Hematopoietic multipotent progenitor cell treated with erythropoietin and hydrocortisone succinate and interleukin-3 and kit ligand, for 6 days (in vitro differentiated cells): ENCODE measurements at regions not wholly inside any gene's neighbourhood (a gene's known extent, or its start where the extent isn't known, plus 50 kb on each side); places are given as distances from the start of the nearest gene placed in this dataset.
"Not testable (repeated sequence)": the region's sequence is repeated elsewhere in the genome, so short reads cannot be mapped to it uniquely, and the experiment has no call there.

Source experiments
- DNase-seq: peaks from one replicate; pipeline ENCODE4 v3.0.0-alpha.2; 2015

GRCh38 chr12:80045594-80045993 is 53.7 kb upstream of the OTOGL start:
- DNase-seq, result no peak

DNA sequence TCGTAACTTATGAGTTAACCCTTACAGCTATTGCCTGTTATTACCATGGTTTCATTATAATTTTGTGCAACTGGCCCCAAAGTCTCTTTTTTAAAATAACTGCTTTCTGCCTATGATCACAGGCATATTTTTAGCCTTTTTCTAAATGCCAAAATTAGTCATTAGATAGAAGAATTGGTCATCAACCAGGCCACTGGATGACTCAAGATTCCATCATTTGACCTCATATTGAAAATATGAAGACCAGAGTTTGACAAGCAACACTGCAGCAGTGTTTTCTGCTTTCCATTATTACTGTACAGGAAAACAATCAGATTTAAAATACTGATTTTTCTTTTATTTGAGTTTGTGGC is 54.7 kb upstream of the OTOGL start:
- DNase-seq, result no peak

DNA sequence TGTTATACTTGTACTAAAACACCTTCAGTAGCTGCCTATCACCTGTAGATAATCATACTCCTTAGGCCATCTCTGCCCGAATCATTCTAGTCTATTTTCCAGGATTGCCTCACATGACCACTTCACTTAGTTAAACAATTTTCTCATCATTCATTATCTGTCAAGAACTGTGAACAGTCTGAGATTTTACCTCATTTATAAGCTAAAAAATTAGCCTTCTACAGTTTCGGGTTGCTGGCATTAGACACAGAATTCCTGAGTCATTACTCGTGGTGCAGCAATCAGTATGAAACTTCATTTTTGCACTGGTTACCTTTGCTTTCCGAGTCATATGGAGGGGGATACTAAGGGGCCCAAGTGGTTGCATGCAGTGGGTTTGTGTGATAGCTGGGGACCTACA is 57.6 kb upstream of the OTOGL start:
- DNase-seq, result no peak

GRCh38 chr12:80041071-80041470 is 58.3 kb upstream of the OTOGL start:
- DNase-seq, result no peak

GRCh38 chr12:80040075-80040738 is 59.1 kb upstream of the OTOGL start:
- no peak for DNase-seq

GRCh38 chr12:80038062-80038560 is 61.2 kb upstream of the OTOGL start:
- no peak for DNase-seq

GRCh38 chr12:80033448-80033847 is 65.9 kb upstream of the OTOGL start:
- DNase-seq, result no peak

- no peak for DNase-seq
These were observed 66.4 kb upstream of the OTOGL start for GRCh38 chr12:80032946-80033345.

DNA sequence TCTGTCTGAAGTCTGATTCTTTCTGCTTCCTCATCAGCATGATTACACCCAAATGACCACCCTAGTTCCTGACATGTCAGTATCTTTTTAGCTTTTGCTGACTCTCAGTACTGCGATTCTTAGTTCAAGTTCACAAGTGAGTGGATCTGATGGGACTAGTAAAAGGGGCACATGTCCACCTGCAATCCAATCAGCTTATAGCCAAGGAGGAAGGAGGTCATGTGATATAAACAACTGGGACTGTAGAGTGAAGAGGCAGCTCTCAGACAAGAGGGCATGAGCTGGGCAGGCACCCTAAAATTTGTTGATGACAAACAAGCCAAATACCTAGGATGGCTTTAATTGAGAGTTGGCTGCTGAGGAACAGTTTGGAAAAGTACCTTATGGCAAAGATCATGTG is 68.1 kb upstream of the OTOGL start:
- DNase-seq, result no peak

DNA sequence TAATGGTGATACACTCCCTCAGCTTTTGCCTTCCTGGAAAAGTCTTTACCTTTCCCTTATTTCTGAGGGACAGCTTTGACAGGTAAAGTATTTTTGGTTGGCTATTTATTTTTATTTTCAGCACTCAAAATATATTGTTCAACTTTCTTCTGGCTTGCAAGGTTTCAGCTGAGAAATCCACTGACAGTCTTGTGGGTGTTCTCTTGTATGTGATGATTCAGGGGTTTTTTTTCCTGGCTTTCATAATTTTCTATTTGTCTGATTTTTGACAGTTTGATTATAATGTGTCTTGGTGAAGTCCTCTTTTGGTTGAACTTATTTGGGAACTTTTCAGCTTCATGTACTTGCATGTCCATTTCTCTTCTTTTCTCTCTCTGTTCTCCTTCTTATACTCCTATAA is 73.7 kb upstream of the OTOGL start:
- no peak for DNase-seq

GRCh38 chr12:80019691-80020090 is 79.6 kb upstream of the OTOGL start:
- no peak for DNase-seq

DNA sequence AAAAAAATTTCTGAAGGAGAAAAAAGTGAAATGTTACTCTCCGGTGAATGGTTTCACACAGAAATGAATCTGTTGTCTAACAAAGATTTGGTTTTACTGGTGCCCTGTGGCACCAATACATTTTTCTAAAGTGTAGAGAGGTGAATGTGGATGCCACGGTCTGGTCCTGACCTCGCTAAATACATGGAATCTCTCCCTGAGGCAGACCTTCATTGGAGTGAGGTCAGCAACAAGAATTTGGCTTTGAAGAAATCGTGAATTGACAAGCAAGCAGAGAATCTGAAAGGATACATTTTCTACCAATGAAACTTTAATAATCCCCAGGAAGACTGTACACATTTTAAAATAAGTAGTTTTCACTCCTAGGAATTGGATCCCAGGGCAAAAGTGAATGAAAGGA is 81.2 kb upstream of the OTOGL start:
- no peak for DNase-seq

DNA sequence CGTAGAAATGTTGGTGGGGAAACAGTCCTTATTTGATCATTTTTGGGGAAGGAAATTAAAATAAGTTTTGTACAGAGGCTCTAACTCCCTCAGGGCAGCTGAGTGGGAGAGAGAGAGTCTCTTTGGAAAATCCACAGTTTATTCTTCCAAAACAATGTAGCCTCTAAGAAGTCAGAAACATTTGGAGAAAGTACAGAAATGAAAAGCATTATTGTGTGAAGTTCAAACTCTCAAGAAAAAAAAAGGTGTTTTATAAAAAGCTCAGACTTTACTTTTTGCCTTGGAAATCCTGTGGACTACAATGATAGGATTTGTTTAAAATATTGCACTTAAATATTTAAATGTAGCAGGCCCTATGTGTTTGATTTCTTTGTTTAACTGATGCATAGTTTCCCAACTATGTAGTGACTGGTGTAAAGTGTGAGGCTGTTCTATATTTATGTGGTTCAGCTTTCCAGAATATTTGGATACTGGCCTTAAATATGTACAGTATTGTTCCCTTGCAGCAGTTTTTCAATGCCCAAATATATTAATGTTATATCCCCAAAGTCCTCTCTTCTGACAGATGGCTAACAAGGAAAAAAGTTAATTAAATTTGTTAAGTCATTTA is 82.0 kb upstream of the OTOGL start:
- DNase-seq, result no peak

- DNase-seq, result no peak
These were observed 81.8 kb upstream of the PPP1R12A start for GRCh38 chr12:80016684-80017083.

- DNase-seq, result no peak
These were observed 80.8 kb upstream of the PPP1R12A start for GRCh38 chr12:80015660-80016059.

DNA sequence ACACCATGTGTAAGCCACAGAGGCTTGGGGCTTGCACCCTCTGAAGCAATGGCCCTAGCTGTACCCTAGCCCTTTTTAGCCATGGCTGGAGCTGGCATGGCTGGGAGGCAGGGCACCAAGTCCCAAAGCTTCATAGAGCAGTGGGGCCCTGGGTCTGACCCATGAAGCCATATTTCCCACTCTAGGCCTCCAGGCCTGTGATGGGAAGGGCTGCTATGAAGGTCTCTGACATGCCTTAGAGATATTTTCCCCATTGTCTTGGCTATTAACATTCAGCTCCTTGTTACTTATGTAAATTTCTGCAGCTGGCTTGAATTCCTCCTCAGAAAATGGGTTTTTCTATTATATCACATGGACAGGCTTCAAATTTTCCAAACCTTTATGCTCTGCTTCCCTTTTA is 68.8 kb upstream of the PPP1R12A start:
- DNase-seq, result not testable (repeated sequence)

DNA sequence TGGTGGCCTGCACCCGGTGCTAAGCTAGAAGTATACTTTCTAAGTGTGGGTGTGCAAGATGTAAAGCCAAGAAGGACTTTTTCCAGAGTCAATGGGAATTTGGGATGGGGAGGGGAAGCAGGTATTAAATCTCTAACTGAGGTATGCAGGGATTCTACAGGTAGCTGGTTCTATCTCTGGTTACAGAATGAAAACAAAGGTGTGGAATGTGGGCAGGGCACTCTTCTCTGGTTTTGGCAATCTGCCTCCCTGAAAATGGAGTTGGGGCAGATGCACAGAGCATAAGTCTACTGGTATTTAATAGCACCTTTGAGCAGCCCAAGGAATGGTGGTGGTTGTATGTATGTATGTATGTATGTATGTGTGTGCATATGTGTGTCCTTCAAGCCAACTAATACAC is 66.7 kb upstream of the PPP1R12A start:
- DNase-seq, result no peak

GRCh38 chr12:80000831-80001230 is 65.9 kb upstream of the PPP1R12A start:
- no peak for DNase-seq

DNA sequence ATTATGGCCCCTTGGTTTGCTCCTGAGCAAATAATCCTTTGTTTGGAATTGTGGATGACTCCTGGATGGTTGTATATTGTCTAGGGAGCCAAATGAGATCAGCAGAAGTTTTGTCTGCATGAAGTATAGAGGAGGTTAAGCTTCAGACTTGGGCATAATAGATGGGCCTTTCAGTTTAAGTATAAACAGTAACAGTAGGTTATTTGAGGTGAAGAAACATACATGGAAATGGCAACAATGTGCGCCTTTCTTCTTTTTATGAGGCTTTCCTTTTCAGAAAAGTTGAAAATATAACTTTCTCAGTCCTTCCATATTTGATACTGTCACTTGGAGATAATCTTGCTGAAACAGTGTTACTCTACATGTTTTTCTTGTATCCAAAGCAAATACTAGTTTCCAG is 63.7 kb upstream of the PPP1R12A start:
- no peak for DNase-seq

GRCh38 chr12:79997096-79997791 is 62.3 kb upstream of the PPP1R12A start:
- DNase-seq, result peak; percentile 44

GRCh38 chr12:79995385-79996084 is 60.6 kb upstream of the PPP1R12A start:
- DNase-seq, result not testable (repeated sequence)

GRCh38 chr12:79993106-79993862 is 58.4 kb upstream of the PPP1R12A start:
- no peak for DNase-seq

DNA sequence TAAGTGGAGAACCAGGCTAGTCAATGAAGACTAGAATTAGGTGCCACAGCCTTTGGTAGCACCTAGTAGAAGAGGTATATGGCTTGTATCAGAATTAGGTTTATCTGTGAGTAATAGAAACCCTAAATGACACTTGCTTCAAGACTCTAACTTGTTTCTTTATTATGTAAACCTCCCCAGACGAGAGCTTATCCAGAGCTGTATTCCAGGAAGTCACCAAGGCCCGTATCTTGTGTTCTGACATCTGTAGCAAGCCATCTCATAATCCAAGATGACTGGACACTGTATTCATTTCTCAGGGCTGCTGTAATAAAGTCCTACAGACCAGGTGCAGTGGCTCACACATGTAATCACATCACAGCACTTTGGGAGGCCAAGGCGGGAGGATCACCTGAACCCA is 56.7 kb upstream of the PPP1R12A start:
- no peak for DNase-seq
